GM21529 (cell line): ENCODE measurements at regions not wholly inside any gene's neighbourhood (a gene's known extent, or its start where the extent isn't known, plus 50 kb on each side); places are given as distances from the start of the nearest gene placed in this dataset.

Experiments
- ATAC-seq: cut with Tn5 transposase; IDR thresholded peaks from one replicate; pipeline ENCODE4 v1.9.1; 2021; ENCODE audit not compliant: unreplicated experiment

GRCh38 chr2:4673025-4673489, 969.7 kb downstream of the DCDC2C start:
- no peak for ATAC-seq

GRCh38 chr2:4674007-4674406, 970.6 kb downstream of the DCDC2C start:
- no peak for ATAC-seq

GRCh38 chr2:4675295-4675694, 971.9 kb downstream of the DCDC2C start:
- no peak for ATAC-seq

- ATAC-seq, result no peak
Observed at GRCh38 chr2:4678927-4679326, 975.6 kb downstream of the DCDC2C start.

GRCh38 chr2:4679391-4679790, 976.0 kb downstream of the DCDC2C start:
- ATAC-seq, result no peak

- ATAC-seq, result no peak
Observed at GRCh38 chr2:4684921-4685320, 981.5 kb downstream of the DCDC2C start.

GRCh38 chr2:4690913-4691312, 987.5 kb downstream of the DCDC2C start:
- ATAC-seq, result no peak

GRCh38 chr2:4693266-4693665, 989.9 kb downstream of the DCDC2C start:
- no peak for ATAC-seq

- ATAC-seq, result no peak
Observed at GRCh38 chr2:4695281-4695861, 992.0 kb downstream of the DCDC2C start.

GRCh38 chr2:4715065-4715464, 977.1 kb upstream of the SOX11 start:
- ATAC-seq, result no peak

- no peak for ATAC-seq
Observed at GRCh38 chr2:4718777-4719176, 973.4 kb upstream of the SOX11 start.

GRCh38 chr2:4725618-4726017, 966.6 kb upstream of the SOX11 start:
- no peak for ATAC-seq

- ATAC-seq, result no peak
Observed at GRCh38 chr2:4732560-4732959, 959.6 kb upstream of the SOX11 start.

- no peak for ATAC-seq
Observed at GRCh38 chr2:4745056-4745991, 946.9 kb upstream of the SOX11 start.

GRCh38 chr2:4753721-4754120, 938.5 kb upstream of the SOX11 start:
- no peak for ATAC-seq

GRCh38 chr2:4762951-4763376, 929.2 kb upstream of the SOX11 start:
- ATAC-seq, result no peak

- no peak for ATAC-seq
Observed at GRCh38 chr2:4765787-4766530, 926.2 kb upstream of the SOX11 start.

GRCh38 chr2:4775668-4776067, 916.5 kb upstream of the SOX11 start:
- ATAC-seq, result no peak

GRCh38 chr2:4780679-4781078, 911.5 kb upstream of the SOX11 start:
- ATAC-seq, result no peak

GRCh38 chr2:4782647-4783046, 909.5 kb upstream of the SOX11 start:
- ATAC-seq, result no peak

- no peak for ATAC-seq
Observed at GRCh38 chr2:4791488-4791887, 900.7 kb upstream of the SOX11 start.

- no peak for ATAC-seq
Observed at GRCh38 chr2:4792126-4792525, 900.1 kb upstream of the SOX11 start.
